ENCODE measurements at regions not wholly inside any gene's neighbourhood (a gene's known extent, or its start where the extent isn't known, plus 50 kb on each side); places are given as distances from the start of the nearest gene placed in this dataset.

- ChIA-PET CTCF (no interaction called here), RAD21 (ENCODE audit: low non-redundant PET in 1 of 2, low total read pairs in 2 of 2, uncharacterized antibody in 2 of 2, unreplicated experiment in 2 of 2) (no interaction called here), POLR2A (no interaction called here)
- Histone ChIP-seq H3K36me3 (ENCODE audit: control insufficient read depth in 1 of 2, insufficient read depth in 2 of 2, low read length in 2 of 2) (no peaks in the 10 kb centered on the region), H3K4me3 (replicated peaks in 1 of 2; ENCODE audit: low read depth in 1 of 2, low read length in 2 of 2) (no peak overlapping the region), H3K4me1 (ENCODE audit: control insufficient read depth in 1 of 2, insufficient read depth in 2 of 2, low read length in 2 of 2) (no peaks in the 10 kb centered on the region), H3K4me2 (ENCODE audit: low read length) (no peak overlapping the region), H4K20me1 (ENCODE audit: insufficient read depth) (no peaks in the 10 kb centered on the region), H2AFZ (ENCODE audit: low read depth, low read length, poor library complexity, severe bottlenecking) (no peak overlapping the region), H3K9me2 (ENCODE audit: insufficient read depth) (no peaks in the 10 kb centered on the region), H3K9me3 (ENCODE audit: control insufficient read depth in 1 of 2, insufficient read depth in 1 of 2, low read depth in 1 of 2, low read length in 2 of 2) (no peaks in the 10 kb centered on the region), H3K79me2 (ENCODE audit: insufficient read depth, low read length) (no peaks in the 10 kb centered on the region), H3K9ac (ENCODE audit: low read length) (no peak overlapping the region), H3K27me3 (ENCODE audit: insufficient read depth, low read length) (no peaks in the 10 kb centered on the region), H3K27ac (ENCODE audit: low read depth, low read length) (no peak overlapping the region)
- TF ChIP-seq MAX (IDR thresholded peaks at IDR 0.05) (no peak), JUND (IDR thresholded peaks at IDR 0.05) (no peak), RAD21 (IDR thresholded peaks at IDR 0.05; ENCODE audit: low read depth) (no peak), POLR2AphosphoS5 (IDR thresholded peaks at IDR 0.05; ENCODE audit: low read depth, low read length) (no peak), YY1 (IDR thresholded peaks at IDR 0.05; ENCODE audit: extremely low read depth, insufficient replicate concordance, low read depth, low read length) (no peak), TCF7L2 (IDR thresholded peaks at IDR 0.05; ENCODE audit: borderline replicate concordance, extremely low read depth, insufficient read depth, insufficient read length) (no peak), ZFX (IDR thresholded peaks at IDR 0.05) (no peak), ELF1 (IDR thresholded peaks at IDR 0.05; ENCODE audit: borderline replicate concordance, low read depth) (no peak), EZH2phosphoT487 (IDR thresholded peaks at IDR 0.05; ENCODE audit: borderline replicate concordance) (no peak), POLR2A (IDR thresholded peaks at IDR 0.05; ENCODE audit: borderline replicate concordance, extremely low read depth, insufficient read depth, insufficient read length) (no peak), SP1 (IDR thresholded peaks at IDR 0.05; ENCODE audit: low read depth) (no peak), ATF3 (IDR thresholded peaks at IDR 0.05) (no peak), CTCF (IDR thresholded peaks at IDR 0.05 in 2 of 3, conservative IDR thresholded peaks at IDR 0.05 in 1 of 3; ENCODE audit: borderline replicate concordance in 1 of 3, insufficient read depth in 1 of 3, low read depth in 2 of 3, low read length in 2 of 3) (no peak), REST (IDR thresholded peaks at IDR 0.05; ENCODE audit: low read depth) (no peak), ZNF274 (IDR thresholded peaks at IDR 0.05; ENCODE audit: low read depth, low read length) (no peak), CEBPB (IDR thresholded peaks at IDR 0.05; ENCODE audit: low read depth) (no peak), CBX3 (IDR thresholded peaks at IDR 0.05; ENCODE audit: low read depth) (no peak), SIN3A (IDR thresholded peaks at IDR 0.05; ENCODE audit: low read depth) (no peak)
- no peak for ATAC-seq
- intact Hi-C loops (cut with micrococcal nuclease) = no loop called here
- no TSS peak for BruUV-seq (replicated peaks)
- no peak for DNase-seq (ENCODE audit: low read depth, low spot score)
Measured at GRCh38 chr4:25547343-25547742, 108.3 kb upstream of the SLC34A2 start.
